Gastroesophageal sphincter (tissue), 4 donors: ENCODE measurements at regions not wholly inside any gene's neighbourhood (a gene's known extent, or its start where the extent isn't known, plus 50 kb on each side); places are given as distances from the start of the nearest gene placed in this dataset.
"Not testable (repeated sequence)": the region's sequence is repeated elsewhere in the genome, so short reads cannot be mapped to it uniquely, and the experiment has no call there.

ENCODE experiments used
- ATAC-seq: fragments of 150-250 bp; one replicate; pipeline ENCODE4 v1.9.1; 2016; ENCODE audit warnings: mild to moderate bottlenecking, moderate library complexity
- H3K27ac ChIP-seq, 4 donors: fragments of 200-600 bp; sonication (generic) in 3 of 4; 1 replicate in 3 of 4; 2 replicates in 1 of 4; pipeline ENCODE4 v1.5.1; 2016 to 2019
- H3K27me3 ChIP-seq: fragments of 200-600 bp; sonication (generic); one replicate; pipeline ENCODE4 v1.5.1; 2019
- H3K36me3 ChIP-seq, 2 donors: fragments of 200-600 bp; sonication (generic); one replicate each; pipeline ENCODE4 v1.5.1; 2019; ENCODE audit warnings: control low read depth in 1 of 2
- H3K4me1 ChIP-seq, 3 donors: fragments of 200-600 bp; sonication (generic); 1 replicate in 2 of 3; 2 replicates in 1 of 3; pipeline ENCODE4 v1.5.1; 2016 to 2019; ENCODE audit warnings: control low read depth in 2 of 3
- H3K4me3 ChIP-seq, 2 donors: fragments of 200-600 bp; sonication (generic); one replicate each; pipeline ENCODE4 v1.5.1; 2019; ENCODE audit warnings: mild to moderate bottlenecking in 1 of 2, moderate library complexity in 1 of 2
- H3K9me3 ChIP-seq, 3 donors: fragments of 200-600 bp; sonication (generic); one replicate each; pipeline ENCODE4 v1.5.1; 2017 to 2019; ENCODE audit warnings: control low read depth in 2 of 3
- CTCF ChIP-seq, 4 experiments: fragments of 200-600 bp in 2 of 4; fragments of 450-650 bp in 2 of 4; sonication (generic) in 1 of 4; IDR thresholded peaks; one replicate each; pipeline ENCODE4 v1.5.1; 2017 to 2019; ENCODE audit warnings: antibody characterized with exemption in 4 of 4, mild to moderate bottlenecking in 2 of 4, moderate library complexity in 2 of 4
- EP300 ChIP-seq: sonication (generic); formaldehyde crosslinking; IDR thresholded peaks from one replicate; pipeline ENCODE4 v1.6.1; 2017; ENCODE audit warnings: antibody characterized with exemption, mild to moderate bottlenecking
- POLR2A ChIP-seq, 2 donors: fragments of 450-650 bp; IDR thresholded peaks; one replicate each; pipeline ENCODE4 v1.6.1; 2017; ENCODE audit warnings: antibody characterized with exemption in 2 of 2, mild to moderate bottlenecking in 2 of 2, moderate library complexity in 1 of 2
- POLR2AphosphoS5 ChIP-seq: sonication (generic); formaldehyde crosslinking; IDR thresholded peaks from one replicate; pipeline ENCODE4 v1.6.1; 2017; ENCODE audit warnings: antibody characterized with exemption
- WGBS, 2 donors: methylation state at CpG; one replicate each; pipeline ENCODE4 v1.1.5; 2018; ENCODE audit warnings: low coverage in 1 of 2; 5-methylcytosine and 5-hydroxymethylcytosine counted together

- H3K27me3 ChIP-seq, result no peaks in the 10 kb centered on the region
Measured at GRCh38 chr11:121358760-121359159, 66.2 kb downstream of the SC5D start.

GRCh38 chr11:121359591-121359990, 67.0 kb downstream of the SC5D start:
- TF ChIP-seq POLR2AphosphoS5 (no peak), CTCF (IDR thresholded peaks at IDR 0.05) (no peak), EP300 (no peak), POLR2A (IDR thresholded peaks at IDR 0.05) (no peak)
- Histone ChIP-seq H3K4me3 (no peak overlapping the region), H3K4me1 (no peaks in the 10 kb centered on the region), H3K27me3 (no peaks in the 10 kb centered on the region), H3K9me3 (no peaks in the 10 kb centered on the region), H3K36me3 (no peaks in the 10 kb centered on the region), H3K27ac (no peak overlapping the region)
- ATAC-seq, result no peak

More at GRCh38 chr11:121358760-121359159, 66.2 kb downstream of the SC5D start:
- no peak for TF ChIP-seq EP300
- TF ChIP-seq POLR2AphosphoS5, result no peak
- TF ChIP-seq CTCF (IDR thresholded peaks at IDR 0.05), result no peak
- no peak for TF ChIP-seq POLR2A (IDR thresholded peaks at IDR 0.05)
- no peak for ATAC-seq
- 71 to 86% methylated on average over 1 of the region's 1 CpG for WGBS, 2 donors
- H3K4me3 ChIP-seq, result no peak overlapping the region
- H3K36me3 ChIP-seq, result no peaks in the 10 kb centered on the region
- no peaks in the 10 kb centered on the region for H3K4me1 ChIP-seq
- no peaks in the 10 kb centered on the region for H3K9me3 ChIP-seq
- H3K27ac ChIP-seq, result no peak overlapping the region

- H3K4me1 ChIP-seq, H3K36me3 ChIP-seq, ATAC-seq, H3K4me3 ChIP-seq, H3K27me3 ChIP-seq, H3K27ac ChIP-seq, H3K9me3 ChIP-seq: not testable (repeated sequence)
- 93 to 97% methylated on average over 8 of the region's 41 CpGs for WGBS, 2 donors
Measured at GRCh38 chr11:121362955-121363354, 70.4 kb downstream of the SC5D start.

GRCh38 chr11:121365304-121365703, 72.7 kb downstream of the SC5D start:
- no peak overlapping the region for H3K4me3 ChIP-seq
- no peaks in the 10 kb centered on the region for H3K27me3 ChIP-seq
- no peak for ATAC-seq
- H3K36me3 ChIP-seq, result no peaks in the 10 kb centered on the region
- TF ChIP-seq POLR2A (IDR thresholded peaks at IDR 0.05) (no peak), CTCF (IDR thresholded peaks at IDR 0.05) (no peak), EP300 (no peak), POLR2AphosphoS5 (no peak)
- H3K9me3 ChIP-seq, result no peaks in the 10 kb centered on the region
- H3K4me1 ChIP-seq, result no peaks in the 10 kb centered on the region
- WGBS, 2 donors, result 87 to 92% methylated on average over 3 to 4 of the region's 4 CpGs
- no peak overlapping the region for H3K27ac ChIP-seq

GRCh38 chr11:121366038-121366437, 73.5 kb downstream of the SC5D start:
- ATAC-seq, result no peak
- H3K9me3 ChIP-seq, result no peaks in the 10 kb centered on the region
- no peaks in the 10 kb centered on the region for H3K4me1 ChIP-seq
- TF ChIP-seq EP300 (no peak), POLR2A (IDR thresholded peaks at IDR 0.05) (no peak), CTCF (IDR thresholded peaks at IDR 0.05) (no peak), POLR2AphosphoS5 (no peak)
- no peak overlapping the region for H3K27ac ChIP-seq
- no peaks in the 10 kb centered on the region for H3K27me3 ChIP-seq
- no peak overlapping the region for H3K4me3 ChIP-seq
- no peaks in the 10 kb centered on the region for H3K36me3 ChIP-seq
- 88 to 92% methylated on average over 3 to 5 of the region's 5 CpGs for WGBS, 2 donors
